HepG2 (cell line): ENCODE measurements at regions not wholly inside any gene's neighbourhood (a gene's known extent, or its start where the extent isn't known, plus 50 kb on each side); places are given as distances from the start of the nearest gene placed in this dataset.

Source experiments
- ATAC-seq: fragments of 200-7000 bp; cut with Tn5 transposase; 3 replicates; pipeline ENCODE4 v1.9.1; 2020; ENCODE audit warnings: mild to moderate bottlenecking, moderate library complexity
- BruUV-seq: library from RNA; stranded (reverse); fragments of 400-500 nt; replicated peaks from 2 replicates; lab custom pipeline; 2021; lab: Mats Ljungman, UMichigan
- CTCF ChIA-PET: fragments of 300-600 bp; formaldehyde crosslinking; extraction: SDS; loops from one replicate; lab custom pipeline; 2021; ENCODE audit warnings: low total read pairs, inconsistent platforms, low intra/inter-chr PET ratio; lab: Yijun Ruan, JAX
- POLR2A ChIA-PET: fragments of 350-600 bp; sonication (Branson Sonifier 250); formaldehyde crosslinking; loops from one replicate; lab custom pipeline; 2020; ENCODE audit warnings: antibody characterized with exemption, inconsistent platforms; lab: Yijun Ruan, JAX
- DNase-seq: peaks from one replicate; pipeline ENCODE4 v3.0.0-alpha.2; 2015; ENCODE audit warnings: low spot score
- FAIRE-seq: peaks from 3 replicates; lab custom pipeline; 2011; peaks lifted over from hg19 to GRCh38; lab: Jason Lieb, UNC
- H2AFZ ChIP-seq: one replicate; pipeline ENCODE4 v1.6.1; 2011; ENCODE audit warnings: low read length, inconsistent platforms
- H3K27ac ChIP-seq: fragments of 300-600 bp; 3 replicates; pipeline ENCODE4 v1.8.0; 2011; ENCODE audit warnings: mixed run types, mild to moderate bottlenecking, mixed read lengths, low read length, inconsistent platforms; ENCODE audit not compliant: insufficient read depth; ENCODE audit errors: extremely low read length
- H3K27me3 ChIP-seq, 2 experiments: fragments of 200-600 bp in 1 of 2; 2 replicates in 1 of 2; 3 replicates in 1 of 2; pipeline versions ENCODE4 v1.6.0 to v1.8.0; 2011; ENCODE audit warnings: low read length in 2 of 2, mild to moderate bottlenecking in 2 of 2, moderate library complexity in 2 of 2, inconsistent platforms in 1 of 2; ENCODE audit not compliant: insufficient read depth in 2 of 2, control insufficient read depth in 1 of 2
- H3K36me3 ChIP-seq, 2 experiments: fragments of 200-600 bp in 1 of 2; replicated peaks in 1 of 2; 2 replicates in 1 of 2; 3 replicates in 1 of 2; pipeline versions ENCODE4 v1.5.1 to v1.8.0; 2011; ENCODE audit warnings: low read length in 2 of 2, inconsistent platforms in 1 of 2; ENCODE audit not compliant: insufficient read depth in 2 of 2, control insufficient read depth in 1 of 2
- H3K4me1 ChIP-seq: 2 replicates; pipeline ENCODE4 v1.5.1; 2012; ENCODE audit warnings: low read length, inconsistent platforms; ENCODE audit not compliant: insufficient read depth
- H3K4me2 ChIP-seq: 2 replicates; pipeline ENCODE4 v1.6.0; 2011; ENCODE audit warnings: low read depth, low read length, inconsistent platforms
- H3K4me3 ChIP-seq, 3 experiments: fragments of 200-600 bp in 1 of 3; sonication (generic), shearing (Covaris generic) in 1 of 3; replicated peaks in 1 of 3; 2 replicates each; pipeline ENCODE4 v1.5.1; 2011 to 2016; ENCODE audit warnings: low read length in 3 of 3, inconsistent platforms in 2 of 3, low read depth in 2 of 3, mild to moderate bottlenecking in 2 of 3, control low read depth in 1 of 3, mixed read lengths in 1 of 3; ENCODE audit not compliant: insufficient read depth in 1 of 3
- H3K79me2 ChIP-seq: one replicate; pipeline ENCODE4 v1.6.1; 2011; ENCODE audit warnings: low read length, inconsistent platforms; ENCODE audit not compliant: insufficient read depth
- H3K9ac ChIP-seq: 2 replicates; pipeline ENCODE4 v1.6.0; 2011; ENCODE audit warnings: mild to moderate bottlenecking, low read depth, low read length, inconsistent platforms; ENCODE audit not compliant: insufficient read depth
- H3K9me3 ChIP-seq: 2 replicates; pipeline ENCODE4 v1.5.1; 2012; ENCODE audit warnings: mild to moderate bottlenecking, low read length
- H4K20me1 ChIP-seq: 2 replicates; pipeline ENCODE4 v1.6.0; 2011; ENCODE audit warnings: inconsistent platforms, mild to moderate bottlenecking, low read length, moderate library complexity; ENCODE audit not compliant: insufficient read depth
- ARNT ChIP-seq: fragments of 450-650 bp; IDR thresholded peaks from 2 replicates; pipeline ENCODE4 v1.6.1; 2017
- CSRNP1 ChIP-seq: sonication (generic); formaldehyde crosslinking; IDR thresholded peaks from 2 replicates; pipeline ENCODE4 v1.8.1; 2023; ENCODE audit warnings: mild to moderate bottlenecking, missing genetic modification reagents
- NCOA5 ChIP-seq: sonication (generic); formaldehyde crosslinking; IDR thresholded peaks from 2 replicates; pipeline ENCODE4 v1.4.0; 2020; ENCODE audit warnings: missing genetic modification reagents
- NCOR1 ChIP-seq: fragments of 200-600 bp; sonication (generic); IDR thresholded peaks from 2 replicates; pipeline ENCODE4 v1.7.0; 2017; ENCODE audit warnings: antibody characterized with exemption, low read length, borderline replicate concordance
- PRMT3 ChIP-seq: sonication (generic); formaldehyde crosslinking; IDR thresholded peaks from 2 replicates; pipeline ENCODE4 v1.8.1; 2022; ENCODE audit warnings: low read depth, mild to moderate bottlenecking, moderate library complexity, missing genetic modification reagents, borderline replicate concordance
- RAD21 ChIP-seq: fragments of 450-650 bp; formaldehyde crosslinking; IDR thresholded peaks from 2 replicates; pipeline ENCODE4 v1.5.0; 2020; ENCODE audit warnings: mild to moderate bottlenecking
- SNAPC4 ChIP-seq: sonication (generic); formaldehyde crosslinking; IDR thresholded peaks from 2 replicates; pipeline ENCODE4 v1.4.0; 2020; ENCODE audit warnings: mild to moderate bottlenecking, missing genetic modification reagents
- SRSF9 ChIP-seq: fragments of 200-400 bp; formaldehyde crosslinking; IDR thresholded peaks from 2 replicates; pipeline ENCODE4 v1.6.1; 2018; ENCODE audit warnings: borderline replicate concordance, mild to moderate bottlenecking, low read depth, low read length; ENCODE audit not compliant: insufficient read depth, poor library complexity, severe bottlenecking
- TCF7L2 ChIP-seq: IDR thresholded peaks from 2 replicates; pipeline ENCODE4 v1.6.1; 2011; ENCODE audit warnings: mild to moderate bottlenecking, low read depth, low read length, moderate library complexity
- ZNF224 ChIP-seq: sonication (generic); formaldehyde crosslinking; IDR thresholded peaks from 2 replicates; pipeline ENCODE4 v1.5.0; 2020; ENCODE audit warnings: mild to moderate bottlenecking, missing genetic modification reagents
- ZNF577 ChIP-seq: sonication (generic); formaldehyde crosslinking; IDR thresholded peaks from 2 replicates; pipeline ENCODE4 v1.4.0; 2020; ENCODE audit warnings: mild to moderate bottlenecking, low read depth, missing genetic modification reagents, borderline replicate concordance
- ZNF674 ChIP-seq: sonication (generic); formaldehyde crosslinking; IDR thresholded peaks from 2 replicates; pipeline ENCODE4 v1.5.0; 2020; ENCODE audit warnings: low read depth, mild to moderate bottlenecking, missing genetic modification reagents
- WGBS: methylation state at CpG from one replicate; pipeline ENCODE4 v1.1.6; 2017; ENCODE audit warnings: low lambda C conversion rate; 5-methylcytosine and 5-hydroxymethylcytosine counted together
- in situ Hi-C: cut with HindIII; loops from 2 replicates; pipeline ENCODE4 v1.10.0; 2017; ENCODE audit warnings: low pct_unique_long_range_greater_than_20kb; ENCODE audit not compliant: extremely low pct_ligation_motif_present
- intact Hi-C: fragments of 100-400 bp; cut with micrococcal nuclease; formaldehyde crosslinking; loops from one replicate; pipeline ENCODE4 v1.10.0; 2022; ENCODE audit not compliant: unreplicated experiment

GRCh38 chr3:81841540-81841939 is 80.1 kb upstream of the GBE1 start:
- CTCF ChIA-PET: no interaction called here
- no TSS peak for BruUV-seq
- H4K20me1 ChIP-seq: no peaks in the 10 kb centered on the region
- in situ Hi-C loops: no loop called here
- POLR2A ChIA-PET: no interaction called here
- H3K9me3 ChIP-seq: no peaks in the 10 kb centered on the region
- H2AFZ ChIP-seq: no peak overlapping the region
- no peaks in the 10 kb centered on the region for H3K27me3 ChIP-seq
- DNase-seq (no peak), FAIRE-seq (no peak), ATAC-seq (no peak)
- H3K4me1 ChIP-seq: peaks cover under 1% of the 10 kb centered on the region; the same call in 1 of the 2 replicates
- H3K9ac ChIP-seq: no peak overlapping the region
- no peak overlapping the region for H3K27ac ChIP-seq
- H3K79me2 ChIP-seq: no peaks in the 10 kb centered on the region
- H3K4me3 ChIP-seq: no peak overlapping the region
- no peaks in the 10 kb centered on the region for H3K36me3 ChIP-seq
- intact Hi-C loops: no loop called here
- no peak for TF ChIP-seq ARNT
- 2% methylated on average over 2 of the region's 2 CpGs for WGBS
- no peak overlapping the region for H3K4me2 ChIP-seq

- no peak overlapping the region for H2AFZ ChIP-seq
- H3K9me3 ChIP-seq: no peaks in the 10 kb centered on the region
- BruUV-seq: no TSS peak
- no peak overlapping the region for H3K4me3 ChIP-seq
- FAIRE-seq: no peak
- POLR2A ChIA-PET: no interaction called here
- no peak for ATAC-seq
- H3K36me3 ChIP-seq: no peaks in the 10 kb centered on the region
- DNase-seq: no peak
- CTCF ChIA-PET: no interaction called here
- intact Hi-C loops: no loop called here
- no peaks in the 10 kb centered on the region for H4K20me1 ChIP-seq
- 2% methylated on average over 4 of the region's 4 CpGs for WGBS
- H3K27ac ChIP-seq: no peak overlapping the region
- in situ Hi-C loops: no loop called here
- H3K79me2 ChIP-seq: no peaks in the 10 kb centered on the region
- H3K27me3 ChIP-seq: no peaks in the 10 kb centered on the region
- no peak overlapping the region for H3K9ac ChIP-seq
- no peak overlapping the region for H3K4me2 ChIP-seq
- H3K4me1 ChIP-seq: no peaks in the 10 kb centered on the region
- TF ChIP-seq NCOR1 (no peak), NCOA5 (CRISPR knock-in tag) (no peak), ZNF577 (no peak), SRSF9 (no peak), RAD21 (no peak), TCF7L2 (no peak), SNAPC4 (CRISPR knock-in tag) (no peak), ZNF674 (no peak), ZNF224 (CRISPR knock-in tag) (no peak), PRMT3 (CRISPR knock-in tag) (no peak), CSRNP1 (no peak)
Observed at GRCh38 chr3:81839504-81840094, 78.2 kb upstream of the GBE1 start.
